PC-3 (cell line): ENCODE measurements at regions not wholly inside any gene's neighbourhood (a gene's known extent, or its start where the extent isn't known, plus 50 kb on each side); places are given as distances from the start of the nearest gene placed in this dataset.

Experiments
- CTCF ChIP-seq: fragments of 300-600 bp; sonication (generic); conservative IDR thresholded peaks from 2 replicates; pipeline ENCODE4 v1.5.1; 2017; ENCODE audit warnings: antibody characterized with exemption, low read depth, mild to moderate bottlenecking, low read length
- EZH2 ChIP-seq: fragments of 300-600 bp; sonication (generic); IDR thresholded peaks from one replicate; pipeline ENCODE4 v1.6.1; 2017; ENCODE audit warnings: antibody characterized with exemption, mild to moderate bottlenecking, low read length; ENCODE audit not compliant: unreplicated experiment
- EZH2phosphoT487 ChIP-seq: fragments of 300-600 bp; sonication (generic); IDR thresholded peaks from 2 replicates; pipeline ENCODE4 v1.6.1; 2018; ENCODE audit warnings: mild to moderate bottlenecking, antibody characterized with exemption, low read length, borderline replicate concordance

- no peak for TF ChIP-seq CTCF
- TF ChIP-seq EZH2phosphoT487, result no peak
- TF ChIP-seq EZH2, result no peak
These were observed 109.8 kb downstream of the RFX6 start for GRCh38 chr6:116986819-116987218.
